ENCODE measurements at regions not wholly inside any gene's neighbourhood (a gene's known extent, or its start where the extent isn't known, plus 50 kb on each side); places are given as distances from the start of the nearest gene placed in this dataset.
A peak's percentile ranks its signal among the peaks of the same experiment; 100 is the strongest.

GRCh38 chr14:42192738-42193653 lies 586.3 kb downstream of the LRFN5 start:
- no peak for TF ChIP-seq CTCF (IDR thresholded peaks at IDR 0.05; ENCODE audit: borderline replicate concordance, extremely low read depth, insufficient read depth)
- H3K27me3 ChIP-seq (ENCODE audit: control insufficient read depth, insufficient read depth, low read length) = no peaks in the 10 kb centered on the region
- FAIRE-seq = no peak
- no peak overlapping the region for H3K4me3 ChIP-seq (ENCODE audit: low read length in 3 of 3)
- H3K9me3 ChIP-seq (ENCODE audit: control insufficient read depth in 2 of 3, insufficient read depth in 1 of 3, low read length in 3 of 3) = no peaks in the 10 kb centered on the region
- no peak overlapping the region for H3K27ac ChIP-seq (ENCODE audit: low read depth in 2 of 2, low read length in 2 of 2)
- H3K4me1 ChIP-seq (ENCODE audit: control insufficient read depth in 2 of 3, insufficient read depth in 2 of 3, low read depth in 1 of 3, low read length in 3 of 3) = no peaks in the 10 kb centered on the region
- H3K9ac ChIP-seq (ENCODE audit: low read length in 3 of 3) = no peak overlapping the region
- intact Hi-C loops (cut with DNase I) = no loop called here
- DNase-seq = peak in 1 of 5 donors; percentile 2
- no peaks in the 10 kb centered on the region for H3K36me3 ChIP-seq (ENCODE audit: control insufficient read depth in 2 of 3, insufficient read depth in 3 of 3, low read length in 3 of 3)

GRCh38 chr14:42190744-42191143 lies 584.1 kb downstream of the LRFN5 start:
- FAIRE-seq (no peak), DNase-seq (no peak)
- Histone ChIP-seq H3K9ac (ENCODE audit: low read length in 3 of 3) (no peak overlapping the region), H3K27ac (ENCODE audit: low read depth in 2 of 2, low read length in 2 of 2) (no peak overlapping the region), H3K9me3 (ENCODE audit: control insufficient read depth in 2 of 3, insufficient read depth in 1 of 3, low read length in 3 of 3) (no peaks in the 10 kb centered on the region), H3K4me3 (ENCODE audit: low read length in 3 of 3) (no peak overlapping the region), H3K36me3 (ENCODE audit: control insufficient read depth in 2 of 3, insufficient read depth in 3 of 3, low read length in 3 of 3) (no peaks in the 10 kb centered on the region), H3K27me3 (ENCODE audit: control insufficient read depth, insufficient read depth, low read length) (no peaks in the 10 kb centered on the region), H3K4me1 (ENCODE audit: control insufficient read depth in 2 of 3, insufficient read depth in 2 of 3, low read depth in 1 of 3, low read length in 3 of 3) (no peaks in the 10 kb centered on the region)
- TF ChIP-seq CTCF (IDR thresholded peaks at IDR 0.05; ENCODE audit: borderline replicate concordance, extremely low read depth, insufficient read depth) = no peak
- intact Hi-C loops (cut with DNase I) = no loop called here

GRCh38 chr14:42187846-42188245 lies 581.2 kb downstream of the LRFN5 start:
- no peak overlapping the region for H3K27ac ChIP-seq (ENCODE audit: low read depth in 2 of 2, low read length in 2 of 2)
- FAIRE-seq = no peak
- no peaks in the 10 kb centered on the region for H3K36me3 ChIP-seq (ENCODE audit: control insufficient read depth in 2 of 3, insufficient read depth in 3 of 3, low read length in 3 of 3)
- no peaks in the 10 kb centered on the region for H3K4me1 ChIP-seq (ENCODE audit: control insufficient read depth in 2 of 3, insufficient read depth in 2 of 3, low read depth in 1 of 3, low read length in 3 of 3)
- no peak overlapping the region for H3K4me3 ChIP-seq (ENCODE audit: low read length in 3 of 3)
- TF ChIP-seq CTCF (IDR thresholded peaks at IDR 0.05; ENCODE audit: borderline replicate concordance, extremely low read depth, insufficient read depth) = no peak
- no peaks in the 10 kb centered on the region for H3K27me3 ChIP-seq (ENCODE audit: control insufficient read depth, insufficient read depth, low read length)
- H3K9ac ChIP-seq (ENCODE audit: low read length in 3 of 3) = no peak overlapping the region
- H3K9me3 ChIP-seq (ENCODE audit: control insufficient read depth in 2 of 3, insufficient read depth in 1 of 3, low read length in 3 of 3) = no peaks in the 10 kb centered on the region
- no peak for DNase-seq
- intact Hi-C loops (cut with DNase I) = no loop called here

Data from kidney (tissue), 13 donors.